GM21360 (cell line): ENCODE measurements at regions not wholly inside any gene's neighbourhood (a gene's known extent, or its start where the extent isn't known, plus 50 kb on each side); places are given as distances from the start of the nearest gene placed in this dataset.
"Not testable (repeated sequence)": the region's sequence is repeated elsewhere in the genome, so short reads cannot be mapped to it uniquely, and the experiment has no call there.

Source experiments
- ATAC-seq: cut with Tn5 transposase; IDR thresholded peaks from one replicate; pipeline ENCODE4 v1.9.1; 2021; ENCODE audit warnings: mild to moderate bottlenecking, moderate library complexity; ENCODE audit not compliant: unreplicated experiment

- ATAC-seq, result peak; percentile 52
Measured at GRCh38 chr9:78707080-78707479, 410.2 kb downstream of the PSAT1 start.

GRCh38 chr9:78707481-78707991 is 410.6 kb downstream of the PSAT1 start:
- ATAC-seq, result peak; percentile 97

- no peak for ATAC-seq
Measured at GRCh38 chr9:78712903-78713613, 416.1 kb downstream of the PSAT1 start.

GRCh38 chr9:78713614-78714405 is 416.9 kb downstream of the PSAT1 start:
- no peak for ATAC-seq

GRCh38 chr9:78714576-78714975 is 417.7 kb downstream of the PSAT1 start:
- no peak for ATAC-seq

GRCh38 chr9:78719029-78719428 is 422.1 kb downstream of the PSAT1 start:
- ATAC-seq, result not testable (repeated sequence)

- ATAC-seq, result no peak
Measured at GRCh38 chr9:78724896-78725295, 428.0 kb downstream of the PSAT1 start.

GRCh38 chr9:78725503-78725902 is 428.6 kb downstream of the PSAT1 start:
- no peak for ATAC-seq

GRCh38 chr9:78745331-78745730 is 448.4 kb downstream of the PSAT1 start:
- no peak for ATAC-seq

- ATAC-seq, result no peak
Measured at GRCh38 chr9:78746010-78746409, 449.1 kb downstream of the PSAT1 start.

GRCh38 chr9:78753039-78753438 is 456.1 kb downstream of the PSAT1 start:
- ATAC-seq, result no peak

GRCh38 chr9:78756813-78757510 is 460.0 kb downstream of the PSAT1 start:
- ATAC-seq, result peak; percentile 92

- ATAC-seq, result no peak
Measured at GRCh38 chr9:78763424-78763823, 466.5 kb downstream of the PSAT1 start.

- no peak for ATAC-seq
Measured at GRCh38 chr9:78765861-78766260, 468.9 kb downstream of the PSAT1 start.

- no peak for ATAC-seq
Measured at GRCh38 chr9:78767490-78767889, 470.6 kb downstream of the PSAT1 start.

- no peak for ATAC-seq
Measured at GRCh38 chr9:78769690-78770089, 472.8 kb downstream of the PSAT1 start.

- no peak for ATAC-seq
Measured at GRCh38 chr9:78775211-78775610, 478.3 kb downstream of the PSAT1 start.

- no peak for ATAC-seq
Measured at GRCh38 chr9:78775696-78776295, 478.9 kb downstream of the PSAT1 start.

GRCh38 chr9:78777747-78778146 is 480.8 kb downstream of the PSAT1 start:
- no peak for ATAC-seq

- ATAC-seq, result no peak
Measured at GRCh38 chr9:78778318-78778717, 481.4 kb downstream of the PSAT1 start.

GRCh38 chr9:78778861-78779374 is 482.0 kb downstream of the PSAT1 start:
- ATAC-seq, result no peak
